HG03196 (cell line): ENCODE measurements at regions not wholly inside any gene's neighbourhood (a gene's known extent, or its start where the extent isn't known, plus 50 kb on each side); places are given as distances from the start of the nearest gene placed in this dataset.

Experiments
- ATAC-seq: cut with Tn5 transposase; IDR thresholded peaks from one replicate; pipeline ENCODE4 v1.9.1; 2021; ENCODE audit not compliant: unreplicated experiment

DNA sequence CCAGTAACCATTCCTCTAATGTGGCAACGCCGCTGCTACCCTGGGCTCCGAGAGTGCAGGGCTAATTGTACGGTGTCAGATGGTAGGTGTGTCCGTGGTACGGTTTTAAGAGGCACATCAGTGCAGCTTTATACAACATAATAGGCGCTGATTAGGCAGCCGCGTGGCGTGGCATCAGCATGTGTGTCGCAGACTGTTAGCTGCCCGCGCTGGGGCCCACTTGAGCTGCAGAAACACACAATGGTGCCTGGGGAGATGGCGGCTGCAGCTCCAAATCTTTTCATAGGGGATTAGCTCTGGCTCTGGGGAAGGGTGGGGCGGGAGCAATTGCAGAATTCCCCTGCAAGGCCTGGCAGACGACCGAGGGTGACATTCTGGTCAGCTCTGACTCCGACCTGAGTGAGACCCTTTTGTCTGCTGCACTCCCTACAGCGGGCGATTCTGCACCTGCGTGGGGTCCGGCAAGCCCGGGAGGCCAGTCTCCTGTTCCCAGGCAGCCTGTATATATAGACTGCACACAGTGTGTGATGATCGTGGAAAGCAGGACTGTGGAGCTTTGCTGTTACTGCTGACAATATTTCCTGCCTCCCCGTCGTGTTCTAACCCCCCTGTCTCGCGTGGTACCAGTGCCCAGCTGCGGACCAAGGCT is 722.7 kb upstream of the CELF2 start:
- ATAC-seq = no peak

DNA sequence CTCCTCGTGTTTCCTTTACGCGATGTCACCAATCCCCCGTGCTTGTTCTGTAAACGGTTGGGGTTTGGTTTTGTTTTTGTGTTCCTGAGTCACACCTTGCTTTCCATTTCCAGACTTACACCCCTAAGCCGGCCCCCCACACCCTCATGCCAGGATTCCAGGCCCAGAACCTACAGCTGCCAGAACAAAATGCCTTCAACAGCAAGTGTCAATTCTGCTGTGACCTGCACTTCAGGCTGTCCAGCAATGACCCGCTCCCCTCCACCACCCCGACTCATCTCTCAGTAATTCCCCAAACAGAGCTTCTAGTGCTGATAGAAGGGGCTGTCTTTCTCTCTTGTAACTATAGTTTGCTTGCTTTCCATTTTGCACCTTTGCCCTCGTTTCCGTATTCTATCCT is 722.1 kb upstream of the CELF2 start:
- no peak for ATAC-seq

DNA sequence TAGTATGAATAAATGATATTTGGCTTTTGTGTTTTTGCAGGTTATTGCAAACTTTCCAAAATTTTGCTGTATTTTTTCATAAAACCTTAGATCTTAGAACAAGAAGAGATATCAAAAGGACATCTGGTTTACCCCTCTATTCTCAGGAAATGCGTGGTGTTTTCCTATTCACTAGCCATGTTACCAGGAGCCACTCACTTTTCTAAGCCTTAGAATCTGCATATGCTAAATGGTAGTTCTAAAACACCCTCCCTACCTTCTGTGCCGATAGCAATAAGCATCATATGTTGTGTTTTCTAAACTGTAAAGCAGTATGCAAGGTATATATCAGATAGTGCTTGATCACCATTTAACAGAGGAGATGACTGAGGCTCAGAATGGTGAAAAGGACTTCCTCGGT is 715.0 kb upstream of the CELF2 start:
- ATAC-seq = no peak

DNA sequence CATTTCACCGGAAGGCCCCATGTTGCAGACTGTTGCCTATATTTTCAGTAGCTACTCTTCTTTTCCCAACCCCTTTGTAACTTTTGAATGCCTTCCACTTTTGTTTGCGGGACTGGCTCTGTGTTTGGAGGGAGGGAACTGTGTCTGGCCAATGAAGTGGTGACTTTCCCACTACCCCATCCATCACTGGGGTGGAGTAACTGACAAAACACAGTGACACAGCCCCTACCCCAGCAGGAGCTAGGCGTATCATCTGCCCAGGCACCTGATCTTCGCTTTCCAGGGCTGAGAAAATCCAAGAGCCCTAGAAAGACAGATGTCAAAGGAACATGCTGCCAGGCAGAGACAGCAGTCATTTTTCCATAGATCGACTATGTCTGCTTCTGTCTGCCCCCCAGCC is 710.6 kb upstream of the CELF2 start:
- ATAC-seq = no peak

DNA sequence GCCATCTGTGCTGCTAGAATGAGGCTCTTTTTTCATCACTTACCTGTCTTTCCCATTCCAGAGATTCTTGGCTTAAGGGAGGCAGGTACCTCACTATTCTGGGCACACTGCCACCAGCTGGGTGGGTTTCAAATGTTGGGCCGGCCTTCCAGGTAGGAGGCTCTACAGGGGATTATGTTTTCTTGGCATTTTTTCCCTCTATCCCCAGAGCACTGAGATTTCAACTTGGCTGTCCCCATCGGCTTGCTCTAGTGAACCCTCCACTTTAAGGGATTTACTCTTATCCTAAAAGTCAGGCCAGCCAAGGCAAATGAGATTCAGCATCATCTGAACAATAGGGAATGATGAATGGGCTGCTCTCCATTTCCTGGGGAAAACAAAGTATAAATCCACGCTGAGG is 710.1 kb upstream of the CELF2 start:
- ATAC-seq = no peak

DNA sequence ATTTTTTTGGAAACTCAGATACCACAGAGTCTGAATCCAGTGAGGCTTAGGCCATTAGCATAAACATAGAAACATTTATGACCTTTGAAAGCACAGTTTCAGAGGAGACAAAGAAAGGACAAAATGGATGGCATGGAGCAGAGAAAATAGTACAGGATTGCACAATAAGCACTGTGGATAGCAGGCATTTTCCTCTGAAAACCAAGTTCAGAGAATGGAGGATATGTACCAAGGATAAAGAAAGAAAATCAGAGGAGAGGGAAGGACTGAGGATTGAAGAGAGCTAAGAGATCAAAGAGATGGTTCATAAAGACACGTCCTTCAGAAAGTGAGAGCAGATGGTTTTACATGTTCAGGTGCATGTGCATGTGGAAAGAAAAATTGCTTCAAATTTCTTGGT is 707.2 kb upstream of the CELF2 start:
- ATAC-seq = no peak

DNA sequence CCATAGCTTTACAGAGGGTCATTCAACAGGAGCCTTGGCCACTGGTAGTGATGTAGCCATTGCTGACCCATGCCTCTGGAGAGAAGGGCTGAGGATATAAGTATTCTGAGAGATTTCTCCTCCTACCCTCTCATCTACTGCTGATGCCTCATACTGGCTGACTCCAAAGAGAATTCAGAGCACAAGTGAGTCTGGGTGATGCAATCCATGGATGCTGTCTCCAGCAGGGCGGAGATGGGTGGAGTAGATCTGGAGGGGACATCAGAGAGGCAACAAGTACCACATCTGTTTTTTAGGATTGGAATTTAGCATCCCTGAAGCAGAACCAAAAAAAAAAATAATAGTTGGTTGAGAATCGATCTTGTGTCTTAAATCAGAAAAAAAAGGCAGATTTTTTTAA is 705.7 kb upstream of the CELF2 start:
- ATAC-seq = no peak

DNA sequence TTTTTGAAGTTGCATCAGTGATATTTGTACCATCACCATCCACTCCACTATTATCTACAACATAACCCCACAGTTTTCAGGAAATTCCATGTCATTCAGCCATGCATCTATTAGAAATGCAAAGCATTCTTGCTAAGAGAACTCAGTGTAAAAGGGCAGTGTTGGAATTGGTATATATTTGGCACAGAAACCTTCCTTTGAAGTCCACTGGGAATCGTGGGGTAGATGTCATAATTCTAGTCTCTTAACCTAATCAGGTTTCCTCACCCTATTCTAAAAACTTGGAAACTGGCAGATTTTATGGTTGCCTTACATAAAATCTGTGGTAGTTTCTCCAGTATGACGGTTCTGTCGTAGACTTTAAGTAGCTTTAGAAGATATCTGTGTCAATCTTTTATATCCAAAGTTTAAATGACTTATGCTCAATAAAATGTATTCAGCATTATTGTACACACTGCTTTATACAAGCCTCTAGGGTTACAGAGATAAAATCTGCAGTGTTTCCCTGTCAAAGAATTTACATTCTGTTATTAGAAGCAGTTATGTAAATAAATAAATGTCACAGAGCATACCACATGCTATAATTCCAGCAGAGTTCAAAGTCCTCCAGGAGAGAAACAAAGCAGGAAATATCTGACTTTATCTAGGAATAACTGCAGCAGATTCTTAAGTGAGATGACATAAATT is 704.4 kb upstream of the CELF2 start:
- no peak for ATAC-seq

DNA sequence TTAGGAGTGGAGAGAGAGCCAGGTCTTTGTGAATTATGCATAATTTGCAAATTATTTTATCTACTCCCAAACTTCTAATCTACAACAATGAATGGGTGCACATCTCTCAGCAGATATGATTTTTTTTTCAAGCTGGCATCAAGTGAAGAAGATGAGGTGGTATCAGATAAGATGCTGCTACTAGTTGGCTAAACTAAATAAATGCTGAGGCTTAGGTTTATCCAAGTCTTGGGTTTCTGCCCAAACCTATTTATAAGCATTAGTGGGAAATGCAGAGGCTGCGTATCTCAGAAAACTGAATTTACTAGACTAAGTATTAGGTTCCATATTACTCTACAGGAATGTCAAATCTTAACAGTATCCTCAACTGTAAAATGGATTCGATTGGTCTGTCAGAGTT is 703.0 kb upstream of the CELF2 start:
- ATAC-seq = no peak

DNA sequence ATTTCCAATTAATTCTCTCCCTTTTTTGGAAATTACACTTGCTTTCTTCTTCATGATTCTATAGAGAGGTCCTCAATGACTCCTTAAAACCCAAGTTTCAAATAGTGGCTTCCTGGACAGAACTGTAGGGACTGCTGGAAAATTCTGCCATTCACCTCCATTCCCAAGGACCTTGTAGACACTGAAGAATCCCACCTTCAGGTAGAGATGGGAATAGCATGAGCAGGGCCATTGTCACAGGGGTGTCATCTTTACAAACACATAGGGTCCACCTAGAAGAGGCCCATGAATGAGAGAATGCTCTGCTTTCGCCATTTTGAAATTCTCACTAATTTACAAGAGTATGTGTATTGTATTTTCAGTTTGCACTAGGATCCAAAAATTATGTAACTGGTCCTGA is 701.7 kb upstream of the CELF2 start:
- ATAC-seq = no peak

DNA sequence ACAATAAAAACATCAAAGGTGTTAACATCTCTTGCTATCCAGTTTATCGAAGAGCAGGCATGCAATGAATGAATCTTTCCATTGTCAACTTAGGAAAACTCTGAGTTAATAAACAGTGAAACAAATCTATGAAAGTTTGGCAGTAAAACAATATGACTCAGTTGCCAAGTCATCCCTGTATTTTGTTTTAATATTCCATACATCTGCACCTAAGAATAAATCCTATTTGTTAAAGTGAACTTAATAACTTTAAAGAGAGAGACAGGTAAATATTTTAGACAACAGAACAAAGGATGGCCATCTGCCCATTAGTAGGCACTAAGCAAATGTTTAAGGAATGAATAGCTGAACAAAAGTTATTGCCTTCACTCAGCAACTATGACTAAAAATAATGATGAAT is 700.5 kb upstream of the CELF2 start:
- ATAC-seq = no peak

DNA sequence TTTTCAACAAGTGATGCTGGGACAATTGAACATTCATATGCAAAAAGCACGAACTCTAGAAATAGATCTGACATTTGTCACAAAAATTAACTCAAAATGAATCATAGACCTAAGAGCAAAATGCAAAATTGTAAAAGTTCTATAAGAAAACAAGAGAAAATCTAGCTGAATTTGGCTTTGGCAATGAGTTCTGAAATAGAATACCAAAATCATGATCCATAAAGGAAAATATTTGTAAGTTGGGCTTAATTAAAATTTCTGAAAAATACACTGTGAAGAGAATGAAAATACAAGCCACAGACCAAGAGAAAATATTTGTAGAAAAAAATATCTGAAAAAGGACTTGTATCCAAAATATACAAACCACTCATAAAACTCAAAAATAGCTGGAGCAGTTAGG is 698.8 kb upstream of the CELF2 start:
- no peak for ATAC-seq

DNA sequence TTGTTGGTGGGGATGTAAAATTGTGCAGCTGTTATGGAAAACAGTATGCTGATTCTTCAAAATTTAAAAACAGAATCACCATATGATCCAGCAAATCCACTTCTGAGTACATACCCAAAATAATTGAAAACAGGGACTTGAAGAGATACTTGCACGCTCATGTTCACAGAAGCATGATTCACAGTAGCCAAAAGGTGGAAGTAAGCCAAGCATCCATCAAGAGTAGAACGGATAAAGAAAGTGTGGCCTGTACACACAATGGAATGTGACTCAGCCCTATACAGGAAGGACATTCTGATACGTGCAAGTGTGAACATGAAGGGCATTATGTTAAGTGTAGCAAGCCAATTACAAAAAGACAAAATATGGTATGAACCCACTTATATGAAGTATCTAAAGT is 696.7 kb upstream of the CELF2 start:
- ATAC-seq = no peak

DNA sequence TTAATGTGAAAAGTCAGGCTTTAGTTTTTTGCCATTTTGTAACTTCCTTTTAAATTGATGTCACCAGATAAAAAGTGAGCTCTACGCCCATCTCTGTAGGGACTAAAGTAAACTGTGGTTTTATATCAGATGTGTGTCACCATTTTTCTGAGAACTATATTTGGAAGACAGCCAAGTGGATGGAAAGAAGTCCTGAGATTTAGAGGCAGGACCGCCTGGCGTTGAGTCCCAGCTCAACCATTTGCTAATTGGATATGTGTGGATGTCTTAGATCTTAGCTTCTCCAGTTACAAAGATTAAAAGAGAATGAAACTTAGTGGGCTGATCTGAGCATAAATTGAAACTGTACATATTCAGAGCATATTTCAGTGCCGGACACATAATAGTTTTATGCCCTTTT is 691.6 kb upstream of the CELF2 start:
- ATAC-seq = no peak

DNA sequence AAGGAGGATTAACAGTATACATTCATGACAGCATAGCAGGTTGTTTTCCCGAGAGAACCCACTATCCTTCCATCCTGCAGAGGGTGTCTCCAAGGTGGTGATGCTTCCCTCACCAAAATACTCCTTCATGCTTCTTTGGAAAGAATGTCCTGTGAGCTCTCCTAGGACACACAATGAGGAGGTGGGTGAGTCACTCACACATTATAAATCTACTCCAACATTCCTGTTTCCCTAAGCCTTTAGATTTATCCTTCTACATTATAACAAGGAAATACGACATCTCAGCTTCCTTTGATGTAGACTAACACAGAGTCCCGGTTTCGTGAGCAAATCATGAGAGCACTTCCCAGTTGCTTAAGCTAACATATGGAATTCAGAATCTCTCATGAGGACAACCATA is 689.7 kb upstream of the CELF2 start:
- no peak for ATAC-seq

DNA sequence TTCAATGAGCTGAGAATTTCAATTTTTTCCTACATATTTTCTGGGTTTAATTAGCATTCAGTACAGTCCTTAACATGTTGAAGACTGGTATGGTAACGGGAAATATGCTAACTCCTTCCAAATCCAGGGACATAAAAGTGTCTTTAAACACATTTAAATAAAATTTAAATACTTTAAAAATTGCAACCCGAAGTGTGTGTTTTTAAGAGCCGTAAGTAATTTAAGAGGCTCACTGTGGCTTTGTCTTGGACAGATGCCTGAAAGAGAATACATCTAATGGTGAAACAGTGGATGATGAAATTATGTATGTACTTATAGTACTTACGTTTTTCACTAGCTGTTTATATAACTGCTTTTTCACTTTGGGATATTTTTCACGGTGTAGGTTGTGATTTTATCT is 687.3 kb upstream of the CELF2 start:
- no peak for ATAC-seq

DNA sequence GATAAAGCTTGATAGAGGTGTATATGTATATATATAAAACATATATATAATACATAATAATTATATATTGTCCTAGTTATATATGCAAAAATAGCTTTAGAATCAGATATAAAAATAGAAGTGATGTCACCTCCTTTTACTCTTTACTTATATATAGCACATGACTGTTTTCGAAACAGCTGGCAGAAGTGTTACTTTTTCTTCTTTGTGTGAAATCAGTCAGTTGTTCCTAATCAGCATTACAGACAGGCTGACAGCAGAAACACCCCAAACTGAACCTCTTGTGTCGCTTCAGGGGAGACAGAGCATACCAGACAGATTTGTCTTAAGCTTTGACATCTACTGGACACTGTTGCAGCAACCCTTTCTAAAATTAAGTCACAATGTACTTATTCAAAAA is 684.9 kb upstream of the CELF2 start:
- no peak for ATAC-seq

DNA sequence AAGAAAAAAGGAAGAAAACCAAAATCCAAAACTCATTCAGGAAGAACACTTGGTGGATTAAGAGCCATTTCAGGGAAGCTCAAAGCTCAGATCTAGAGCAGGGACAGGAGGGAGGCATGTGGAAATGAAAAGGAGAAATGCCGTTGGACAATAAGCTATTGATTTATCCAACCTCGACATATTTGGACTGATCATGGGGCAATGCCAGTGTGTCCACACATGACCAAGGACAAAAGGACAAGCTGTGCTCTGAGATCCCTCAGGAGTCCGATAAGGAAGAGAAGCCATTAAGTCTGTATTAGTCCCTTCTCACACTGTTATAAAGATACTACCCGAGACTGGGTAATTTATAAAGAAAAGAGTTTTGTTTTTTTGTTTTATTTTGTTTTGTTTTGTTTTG is 684.0 kb upstream of the CELF2 start:
- no peak for ATAC-seq

DNA sequence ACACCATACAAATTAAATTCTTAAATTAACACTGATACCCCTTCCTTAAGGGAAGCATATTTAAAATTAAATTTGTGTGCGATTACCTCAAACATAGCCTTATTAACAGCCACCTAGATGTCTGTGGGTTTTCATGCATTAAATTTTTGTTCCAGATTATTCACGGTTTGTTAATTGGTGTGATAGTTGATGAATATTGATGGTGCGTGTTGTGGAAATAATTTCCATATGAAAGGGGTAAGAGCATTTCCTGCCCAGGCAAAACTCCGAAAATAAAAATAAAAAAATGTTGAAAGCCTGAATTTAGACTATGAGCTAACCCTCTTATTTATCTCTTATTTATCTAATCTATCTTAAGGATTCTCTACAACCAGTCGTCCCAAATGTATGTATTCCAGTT is 679.3 kb upstream of the CELF2 start:
- ATAC-seq = no peak

DNA sequence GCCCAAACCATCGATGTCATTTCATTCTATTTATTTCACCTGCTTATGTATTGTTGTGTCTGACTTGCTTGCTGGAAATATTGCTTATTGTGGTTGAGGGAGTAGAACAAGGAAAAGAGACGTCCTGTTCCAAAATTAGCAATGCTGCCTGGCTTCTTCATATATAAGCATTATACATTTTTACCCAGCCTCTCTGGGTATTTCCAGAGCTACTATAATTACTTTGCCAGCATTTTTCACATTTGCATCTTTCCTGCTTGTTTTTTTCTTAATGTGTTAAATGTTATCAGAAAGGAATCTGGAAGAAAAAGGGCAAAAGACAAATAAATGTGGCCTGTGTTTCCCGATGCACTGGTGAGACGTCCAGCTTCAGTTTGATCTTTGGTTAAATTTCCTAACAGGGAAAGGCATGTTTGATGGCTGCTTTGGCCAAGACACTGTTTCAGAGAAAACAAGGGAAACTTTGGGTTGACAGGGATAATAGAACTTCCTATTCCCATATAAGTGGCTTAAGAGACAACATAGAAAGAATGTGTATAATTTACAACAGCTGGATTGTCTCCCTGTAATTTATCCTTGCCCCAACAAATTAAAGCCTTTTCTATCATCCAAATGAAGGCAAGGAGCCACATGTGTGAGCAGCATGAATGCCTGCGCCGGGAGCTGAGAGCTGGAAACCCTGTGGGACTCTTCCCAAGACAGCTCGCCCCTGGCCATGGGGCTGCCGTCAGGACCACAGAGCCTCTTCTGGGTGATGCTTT is 671.1 kb upstream of the CELF2 start:
- no peak for ATAC-seq

DNA sequence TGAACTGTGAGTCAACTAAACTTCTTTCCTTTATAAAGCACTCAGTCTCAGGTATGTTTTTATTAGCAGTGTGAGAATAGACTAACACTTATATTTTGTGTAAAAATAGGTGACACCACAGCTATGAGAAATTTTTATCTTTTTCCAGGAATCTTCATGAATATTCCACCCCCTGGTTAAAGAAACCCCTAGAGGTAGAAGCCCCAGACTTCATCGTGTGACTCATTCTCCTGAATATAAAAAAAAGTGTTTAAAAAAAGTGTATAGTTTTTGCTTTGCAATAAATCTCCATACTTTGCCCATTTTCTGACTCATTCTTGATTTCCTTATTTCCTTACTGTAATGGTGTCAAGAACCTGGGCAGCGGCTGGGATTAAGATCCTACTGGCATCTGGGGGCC is 667.6 kb upstream of the CELF2 start:
- no peak for ATAC-seq

DNA sequence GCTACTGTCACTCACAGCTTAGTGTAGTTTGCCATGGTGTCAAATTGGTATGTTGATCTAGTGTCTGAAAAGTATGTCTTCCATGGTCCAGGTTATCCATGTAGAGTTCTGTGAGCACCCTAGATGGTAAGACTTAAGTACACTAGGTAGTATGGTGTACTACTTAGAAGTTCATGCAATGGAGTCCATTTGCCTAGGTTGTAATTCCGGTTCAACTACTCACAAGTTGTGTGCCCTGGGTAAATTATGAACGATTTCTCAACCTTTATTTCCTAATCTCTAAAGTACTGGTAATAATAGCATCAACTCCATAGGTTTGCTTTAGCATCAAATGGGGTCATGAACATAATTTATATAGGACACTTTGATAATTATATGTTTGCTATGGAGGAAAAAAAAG is 666.2 kb upstream of the CELF2 start:
- no peak for ATAC-seq
